ENCODE measurements at regions not wholly inside any gene's neighbourhood (a gene's known extent, or its start where the extent isn't known, plus 50 kb on each side); places are given as distances from the start of the nearest gene placed in this dataset.

- Histone ChIP-seq H3K23me2 (ENCODE audit: low read depth, low read length) (peaks cover 23% of the 10 kb centered on the region), H2BK120ac (replicated peaks; ENCODE audit: low read depth, low read length) (no peak overlapping the region), H3K79me1 (ENCODE audit: low read depth, low read length) (no peaks in the 10 kb centered on the region), H2AK5ac (ENCODE audit: low read depth, low read length) (peak overlapping the region; percentile 100), H3K4me1 (replicated peaks in 1 of 4; ENCODE audit: control insufficient read depth in 3 of 4, insufficient read depth in 4 of 4, low read length in 3 of 4) (peaks cover 8 to 36% (median 28%) of the 10 kb centered on the region in 4 experiments), H3K79me2 (ENCODE audit: control insufficient read depth in 1 of 2, insufficient read depth in 2 of 2, low read length in 2 of 2) (no peaks in the 10 kb centered on the region), H4K8ac (ENCODE audit: extremely low read depth, insufficient read depth, low read length) (no peak overlapping the region; the same call in 1 of the 2 replicates), H3K36me3 (ENCODE audit: control insufficient read depth in 2 of 4, insufficient read depth in 4 of 4, low read length in 3 of 4) (no peaks in the 10 kb centered on the region), H3K56ac (replicated peaks; ENCODE audit: insufficient read length, low read depth, low read length) (no peak overlapping the region), H2BK15ac (ENCODE audit: low read length) (peak overlapping the region; percentile 99; the same call in 1 of the 2 replicates), H3K18ac (ENCODE audit: extremely low read depth, low read length) (peak overlapping the region; percentile 85), H2BK12ac (ENCODE audit: low read depth, low read length) (peak overlapping the region; percentile 100), H3K27me3 (replicated peaks in 1 of 4; ENCODE audit: control insufficient read depth in 3 of 4, extremely low read depth in 1 of 4, insufficient read depth in 3 of 4, low read length in 3 of 4) (peaks cover 11 to 75% (median 65%) of the 10 kb centered on the region in 4 experiments), H3K9me3 (ENCODE audit: insufficient read depth in 2 of 2, low read depth in 1 of 2, low read length in 1 of 2) (no peaks in the 10 kb centered on the region), H3K4me3 (ENCODE audit: extremely low read depth in 1 of 4, insufficient read depth in 2 of 4, low read depth in 3 of 4, low read length in 4 of 4) (no peak overlapping the region), H3K27ac (ENCODE audit: low read depth, low read length) (no peak overlapping the region), H4K91ac (replicated peaks; ENCODE audit: insufficient read length, low read length) (peak overlapping the region; percentile 76), H3K23ac (ENCODE audit: insufficient read length) (no peak overlapping the region), H4K5ac (ENCODE audit: insufficient read length, low read depth, low read length) (no peak overlapping the region), H2BK5ac (ENCODE audit: low read depth, low read length) (0 out of 2 replicates have a peak overlapping the region, but pooled peaks have one; percentile 90), H4K20me1 (replicated peaks in 1 of 2; ENCODE audit: control insufficient read depth in 1 of 2, insufficient read depth in 2 of 2, low read length in 2 of 2) (peaks cover 0 to 2% of the 10 kb centered on the region in 2 experiments), H2AFZ (ENCODE audit: low read length) (no peak overlapping the region), H3K4ac (replicated peaks; ENCODE audit: insufficient read length, low read depth, low read length) (peak overlapping the region; percentile 19), H2BK20ac (ENCODE audit: low read length) (peak overlapping the region; percentile 90; the same call in 1 of the 2 replicates), H3K9ac (replicated peaks in 1 of 4; ENCODE audit: extremely low read depth in 1 of 4, low read depth in 3 of 4, low read length in 3 of 4) (no peak overlapping the region), H3K14ac (ENCODE audit: insufficient read length) (no peak overlapping the region), H3K4me2 (ENCODE audit: insufficient read depth in 1 of 2, low read depth in 2 of 2, low read length in 2 of 2) (no peak overlapping the region; a peak in 1 of 4 replicates)
- 80% methylated on average over 13 of the region's 13 CpGs; no CpG with 5 or more reads in 1 of the 2 experiments for WGBS, 2 experiments (ENCODE audit: extremely low coverage in 1 of 2, insufficient coverage in 1 of 2, insufficient read length in 1 of 2, insufficient replicate concordance in 2 of 2, low coverage in 1 of 2, low lambda C conversion rate in 2 of 2, missing lambda C conversion rate in 1 of 2)
- FAIRE-seq (no peak), DNase-seq (ENCODE audit: low read depth in 1 of 2, low spot score in 2 of 2) (no peak)
- POLR2A ChIA-PET (ENCODE audit: partially characterized antibody), result interaction anchor here (0.8 to 6.9 kb wide), 6 partner anchors 8 to 308 kb away, joined by 3 to 45 read pairs (median 4); no protein-coding TSS in a partner anchor
- CTCF ChIA-PET (ENCODE audit: partially characterized antibody), result interaction anchor here (0.5 to 1.0 kb wide), 4 partner anchors 10 to 368 kb away, joined by 3 to 4 read pairs (median 3); no protein-coding TSS in a partner anchor
- no peak for TF ChIP-seq SP4 (IDR thresholded peaks at IDR 0.05; ENCODE audit: low read length)
- TF ChIP-seq SP2 (IDR thresholded peaks at IDR 0.05; ENCODE audit: low read length), result no peak
- TF ChIP-seq BACH1 (IDR thresholded peaks at IDR 0.05; ENCODE audit: low read length), result no peak
- TF ChIP-seq SRF (IDR thresholded peaks at IDR 0.05; ENCODE audit: low read depth, low read length), result no peak
- TF ChIP-seq EZH2 (IDR thresholded peaks at IDR 0.05; ENCODE audit: low read depth, low read length, severe bottlenecking), result no peak
- no peak for TF ChIP-seq CHD2 (IDR thresholded peaks at IDR 0.05; ENCODE audit: low read length)
- no peak for TF ChIP-seq RXRA (IDR thresholded peaks at IDR 0.05; ENCODE audit: insufficient read depth, low read depth, low read length)
- TF ChIP-seq ATF2 (IDR thresholded peaks at IDR 0.05; ENCODE audit: low read length), result no peak
- no peak for TF ChIP-seq RBBP5 (IDR thresholded peaks at IDR 0.05; ENCODE audit: borderline replicate concordance, low read depth, low read length)
- no peak for TF ChIP-seq POU5F1 (IDR thresholded peaks at IDR 0.05; ENCODE audit: low read depth, low read length)
These were observed 133.9 kb downstream of the C9orf50 start for GRCh38 chr9:129486756-129487657.
